HG03039 (cell line): ENCODE measurements at regions not wholly inside any gene's neighbourhood (a gene's known extent, or its start where the extent isn't known, plus 50 kb on each side); places are given as distances from the start of the nearest gene placed in this dataset.
"Not testable (repeated sequence)": the region's sequence is repeated elsewhere in the genome, so short reads cannot be mapped to it uniquely, and the experiment has no call there.

Experiments used
- ATAC-seq: cut with Tn5 transposase; IDR thresholded peaks from one replicate; pipeline ENCODE4 v1.9.1; 2021; ENCODE audit warnings: mild to moderate bottlenecking, moderate library complexity; ENCODE audit not compliant: unreplicated experiment

GRCh38 chr2:111522231-111522768 lies 361.7 kb downstream of the ANAPC1 start:
- ATAC-seq, result no peak

DNA sequence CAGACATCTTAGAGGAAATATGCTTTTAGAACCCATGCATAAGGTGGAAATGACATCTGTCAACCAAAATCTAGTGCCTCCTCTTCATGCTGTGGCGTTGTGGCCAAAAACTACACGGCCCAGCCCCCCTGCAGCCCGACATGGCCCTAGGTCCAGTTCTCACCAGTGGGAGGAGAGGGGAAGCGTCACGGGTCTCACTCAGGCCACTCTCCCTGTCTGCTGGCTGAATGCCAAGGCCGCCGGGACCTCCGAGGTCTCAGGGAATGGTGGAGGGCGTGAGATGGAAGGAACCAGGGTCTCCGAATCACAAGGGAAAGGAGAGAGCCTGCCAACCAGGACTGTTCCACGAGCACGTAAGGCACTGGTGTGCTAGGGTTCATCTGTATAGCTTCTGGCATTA lies 361.0 kb downstream of the ANAPC1 start:
- ATAC-seq, result no peak

GRCh38 chr2:111525026-111525425 lies 359.0 kb downstream of the ANAPC1 start:
- ATAC-seq, result not testable (repeated sequence)

GRCh38 chr2:111526041-111526639 lies 357.9 kb downstream of the ANAPC1 start:
- not testable (repeated sequence) for ATAC-seq

GRCh38 chr2:111527707-111528400 lies 356.1 kb downstream of the ANAPC1 start:
- ATAC-seq, result not testable (repeated sequence)

DNA sequence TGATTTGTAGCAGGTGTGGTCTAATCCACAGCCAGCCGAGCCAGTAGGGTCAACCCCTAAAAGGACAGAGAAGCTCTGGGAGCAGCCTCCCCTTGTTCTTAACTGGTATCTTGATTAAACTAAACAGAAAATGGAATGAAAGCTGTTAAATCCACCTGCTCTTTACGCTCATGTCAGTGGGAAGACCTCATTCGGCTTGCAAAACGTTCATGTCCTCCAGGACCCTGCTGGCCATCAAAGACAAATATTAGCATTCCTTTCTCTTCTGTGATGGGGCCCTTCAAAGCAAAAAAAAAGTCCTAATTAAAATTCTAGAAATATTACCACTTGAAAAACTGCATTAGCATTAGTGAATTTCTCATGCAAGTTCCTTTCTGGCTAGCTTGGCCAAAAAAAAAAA lies 355.0 kb downstream of the ANAPC1 start:
- ATAC-seq, result not testable (repeated sequence)

DNA sequence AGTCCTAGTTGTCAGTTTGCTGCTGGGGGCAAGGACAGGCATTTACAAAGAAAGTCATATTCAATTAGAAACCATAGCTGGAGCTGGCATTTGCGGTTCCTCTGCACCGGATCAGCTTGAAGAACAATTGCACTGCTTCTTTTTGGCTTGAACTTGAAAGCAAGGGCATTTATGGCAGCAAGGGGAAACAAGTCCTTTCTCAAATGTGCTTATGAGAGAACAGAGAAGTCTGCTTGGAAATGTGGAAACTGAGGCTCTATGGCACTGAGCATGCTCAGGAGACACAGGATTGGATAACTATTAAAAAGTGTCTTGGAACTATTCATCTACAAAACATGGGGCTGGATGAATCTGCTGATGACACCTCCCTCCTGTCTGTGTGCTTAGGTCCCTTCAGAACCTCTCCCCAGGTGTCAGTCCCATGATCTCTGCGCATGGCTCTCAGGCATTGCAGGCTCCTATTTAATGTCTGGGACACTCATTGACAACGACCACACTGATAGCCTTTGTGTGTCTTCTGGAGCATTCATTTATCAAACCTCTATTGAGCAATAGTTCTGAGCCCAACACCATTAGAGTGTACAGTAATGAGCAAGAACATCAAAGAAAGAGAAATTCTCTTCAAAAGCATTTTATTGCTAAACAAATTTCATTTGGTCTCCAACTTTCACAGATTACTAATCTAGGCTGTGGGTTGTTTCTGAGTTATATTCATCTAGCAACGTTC lies 353.6 kb downstream of the ANAPC1 start:
- ATAC-seq, result not testable (repeated sequence)

DNA sequence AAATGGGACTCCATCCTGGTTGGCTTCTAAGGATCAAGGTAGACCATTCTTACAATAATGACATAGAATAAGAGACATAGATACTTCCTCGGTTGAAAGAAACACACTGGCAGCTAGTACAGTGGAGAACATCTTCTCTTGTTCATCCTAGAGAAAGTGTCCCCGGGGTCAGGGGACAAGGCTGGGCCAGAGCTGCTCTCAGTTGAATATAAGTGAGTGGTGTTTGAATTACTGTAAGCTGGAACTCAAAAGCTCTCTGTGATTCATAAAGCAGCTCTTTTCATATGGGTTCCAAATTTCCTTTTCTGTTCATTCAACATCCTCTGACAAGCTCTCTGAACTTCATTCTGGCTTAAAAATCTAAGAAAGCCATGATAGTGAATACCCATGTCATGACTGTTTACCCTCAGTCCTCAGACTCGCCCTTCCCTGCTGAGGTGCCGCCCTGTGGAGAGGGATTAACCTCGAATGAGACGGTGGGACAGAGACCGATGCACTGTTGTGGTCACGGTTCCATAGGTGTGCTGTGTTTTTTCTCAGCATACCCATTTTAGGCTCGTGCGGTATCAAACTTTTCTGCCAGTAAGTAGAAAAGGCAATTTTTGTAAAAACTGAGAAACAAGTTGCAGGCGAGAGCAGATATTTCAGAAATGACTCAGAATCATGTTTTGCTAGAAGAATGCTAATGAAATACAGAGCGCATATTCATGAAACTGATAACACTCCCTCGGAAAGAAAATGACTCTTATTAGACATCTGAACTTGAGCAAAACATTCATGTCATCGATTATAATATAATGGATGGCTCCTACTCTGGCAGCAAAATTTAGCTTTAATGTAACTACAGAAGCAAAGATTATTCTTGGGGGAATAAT lies 351.1 kb downstream of the ANAPC1 start:
- not testable (repeated sequence) for ATAC-seq

DNA sequence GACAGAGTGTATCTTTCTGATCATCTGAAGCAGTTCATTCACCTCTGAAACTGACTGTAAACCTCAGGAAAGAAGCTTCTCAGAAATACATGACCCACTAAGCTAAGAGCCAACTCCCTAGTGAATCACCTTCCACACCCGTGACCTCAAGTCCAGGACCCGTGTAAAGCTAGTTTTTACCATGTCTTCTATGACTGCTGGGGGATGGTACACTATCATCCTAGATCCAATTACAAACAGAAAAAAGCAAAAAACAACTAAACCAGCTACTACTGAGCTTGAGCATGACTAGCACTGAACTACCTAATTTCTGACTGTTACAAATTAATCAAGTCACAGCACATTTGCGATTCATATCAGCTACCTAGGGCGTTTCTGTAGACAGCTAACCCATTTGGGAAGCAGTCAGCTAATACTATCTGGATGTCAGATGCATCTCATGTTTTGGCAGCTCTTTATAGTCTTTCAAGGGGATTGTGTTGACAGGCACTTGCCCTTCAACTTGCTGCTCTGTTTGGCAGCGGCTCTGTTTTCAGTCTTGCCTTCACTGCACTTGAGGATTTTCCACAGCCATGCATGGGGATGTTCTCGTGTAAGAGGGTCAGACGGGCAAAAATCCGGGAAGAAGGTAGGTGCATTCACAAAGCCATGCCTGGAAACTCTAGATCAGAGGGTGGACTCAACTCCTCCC lies 350.3 kb downstream of the ANAPC1 start:
- ATAC-seq, result not testable (repeated sequence)

- ATAC-seq, result no peak
These were observed 349.1 kb downstream of the ANAPC1 start for GRCh38 chr2:111534910-111535352.

DNA sequence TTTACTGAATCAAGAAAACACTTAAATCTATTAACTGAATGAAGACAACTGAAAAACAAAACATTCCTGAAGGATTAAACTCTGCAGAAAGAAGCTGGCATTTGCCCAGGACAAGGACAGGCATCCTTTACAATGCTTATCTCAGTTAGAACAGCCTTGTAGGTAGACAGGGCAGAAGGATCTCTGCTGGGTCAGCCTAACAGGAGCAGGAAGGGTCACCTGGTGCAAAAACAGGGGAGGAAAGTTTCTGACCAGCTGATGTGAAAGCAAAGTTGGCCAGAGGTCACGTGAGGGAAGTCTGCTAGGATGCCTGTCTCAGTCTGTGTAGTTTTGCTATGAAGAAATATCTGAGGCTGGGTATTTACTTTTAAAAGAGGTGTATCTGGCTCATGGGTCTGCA lies 348.6 kb downstream of the ANAPC1 start:
- ATAC-seq, result no peak

- ATAC-seq, result no peak
These were observed 346.8 kb downstream of the ANAPC1 start for GRCh38 chr2:111537078-111537655.

DNA sequence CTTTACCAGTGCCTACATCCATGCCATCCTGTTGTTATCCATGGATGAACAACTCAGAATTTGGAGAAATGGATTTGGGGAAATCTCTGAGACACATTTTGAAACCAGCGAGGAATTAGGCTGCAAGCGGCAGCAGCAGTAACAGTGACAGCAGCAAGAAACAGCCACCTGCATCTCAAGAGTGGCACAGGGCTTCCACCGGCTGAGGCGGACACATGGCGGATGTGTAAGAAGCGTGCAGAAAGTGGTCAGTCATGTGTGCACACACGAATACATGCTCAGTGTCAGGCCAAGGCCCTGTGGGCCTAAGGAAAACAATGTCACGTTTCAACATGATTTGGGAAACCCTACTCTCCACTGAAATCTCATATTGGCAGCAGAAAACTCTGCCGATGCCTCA lies 344.0 kb downstream of the ANAPC1 start:
- not testable (repeated sequence) for ATAC-seq

- ATAC-seq, result not testable (repeated sequence)
These were observed 341.7 kb downstream of the ANAPC1 start for GRCh38 chr2:111542120-111542774.

DNA sequence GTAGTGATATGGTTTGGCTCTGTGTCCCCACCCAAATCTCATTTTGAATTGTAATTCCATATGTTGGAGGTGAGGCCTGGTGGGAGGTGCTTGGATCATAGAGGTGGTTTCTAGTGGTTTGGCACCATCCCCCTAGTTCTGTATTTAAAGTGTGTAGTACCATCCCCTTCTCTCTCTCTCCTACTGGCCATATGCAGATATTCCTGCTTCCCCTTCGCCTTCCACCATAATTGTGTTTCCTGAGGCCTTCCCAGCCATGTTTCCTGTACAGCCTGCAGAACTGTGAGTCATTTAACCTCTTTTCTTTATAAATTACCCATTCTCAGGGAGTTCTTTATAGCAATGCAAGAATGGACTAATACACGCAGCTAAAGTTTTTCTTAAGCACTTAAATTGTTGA lies 340.0 kb downstream of the ANAPC1 start:
- not testable (repeated sequence) for ATAC-seq

DNA sequence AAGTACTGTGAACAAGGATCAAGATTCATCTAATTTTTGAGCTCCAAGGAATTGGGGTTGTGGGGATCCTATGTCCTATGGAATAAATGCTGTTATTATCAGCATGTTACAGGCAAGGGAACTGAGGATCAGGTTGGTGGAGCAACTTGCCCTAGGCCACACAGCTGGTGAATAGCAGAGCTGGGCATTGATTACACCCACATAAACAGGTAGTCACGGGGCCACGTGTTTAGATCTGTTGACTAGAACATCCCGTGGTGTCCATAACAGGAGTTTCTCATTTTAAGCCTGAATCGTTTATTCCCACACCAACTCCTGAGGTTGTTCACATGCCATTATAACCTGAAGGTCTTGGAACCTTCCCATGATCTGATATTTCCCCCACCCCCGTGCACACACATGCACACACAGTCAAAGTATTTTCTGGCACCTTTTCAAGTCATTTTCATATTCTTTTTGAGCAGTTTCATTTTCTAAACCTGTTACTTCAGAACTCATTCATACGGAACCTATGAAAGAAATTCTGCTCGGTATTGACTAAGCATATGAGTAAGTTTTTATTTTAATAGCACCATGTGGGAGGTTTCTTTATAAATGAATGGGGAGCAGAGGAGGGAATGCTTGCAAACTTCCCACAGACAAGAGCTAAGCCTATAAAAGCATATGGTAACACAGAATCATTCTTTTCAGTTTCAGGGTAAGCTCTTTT lies 338.1 kb downstream of the ANAPC1 start:
- not testable (repeated sequence) for ATAC-seq

DNA sequence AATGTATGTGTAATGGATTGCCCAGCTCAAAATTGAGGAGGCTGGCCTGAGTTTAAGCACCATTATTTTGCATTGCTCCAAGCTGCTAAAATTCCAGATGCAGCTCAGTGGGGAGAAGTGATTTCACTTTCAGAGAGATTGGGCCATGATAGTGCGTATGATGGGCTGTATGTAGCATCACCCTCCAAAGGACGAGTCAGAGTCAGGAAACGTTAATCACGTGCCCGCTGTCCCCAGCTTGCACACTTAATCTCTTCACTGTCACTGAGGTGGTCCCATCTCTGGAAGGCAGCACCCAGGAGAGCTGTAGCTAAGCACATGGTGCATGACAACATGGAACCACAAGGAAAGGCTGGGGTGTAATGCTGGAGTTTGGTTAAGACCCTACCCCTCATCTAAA lies 337.4 kb downstream of the ANAPC1 start:
- ATAC-seq, result not testable (repeated sequence)

DNA sequence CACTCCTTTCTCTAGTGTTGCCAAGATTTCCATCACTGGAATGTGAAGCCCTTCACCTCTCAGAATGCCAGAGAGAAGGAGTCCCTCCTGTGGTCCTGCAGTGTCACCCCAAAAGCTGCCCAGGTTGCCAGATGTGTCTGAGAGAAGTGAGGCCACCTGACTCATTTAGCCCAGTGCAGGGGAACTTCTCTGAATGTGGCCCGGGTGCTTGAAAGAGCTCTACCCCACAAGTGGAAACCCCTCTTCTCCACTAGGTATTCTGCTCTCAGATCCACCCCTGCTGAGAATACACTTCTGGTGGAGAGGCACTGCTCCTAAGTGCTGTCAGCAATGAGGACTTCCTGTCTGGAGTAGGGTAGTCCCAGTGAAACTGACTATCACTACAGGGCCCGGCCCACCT lies 334.8 kb downstream of the ANAPC1 start:
- ATAC-seq, result not testable (repeated sequence)
